Liver (tissue), 8 donors: ENCODE measurements at regions not wholly inside any gene's neighbourhood (a gene's known extent, or its start where the extent isn't known, plus 50 kb on each side); places are given as distances from the start of the nearest gene placed in this dataset.

Experiments
- DNase-seq: peaks from one replicate; pipeline ENCODE4 v3.0.0-alpha.2; 2017; ENCODE audit warnings: low spot score
- H3K27ac ChIP-seq, 2 donors: one replicate each; pipeline ENCODE4 v1.7.0; 2013; ENCODE audit warnings: inconsistent platforms in 2 of 2, low read length in 2 of 2, control low read depth in 1 of 2, low read depth in 1 of 2, mild to moderate bottlenecking in 1 of 2
- H3K27me3 ChIP-seq, 4 donors: one replicate each; pipeline versions ENCODE4 v1.6.1 to v1.7.0; 2013; ENCODE audit warnings: low read length in 3 of 4, inconsistent platforms in 1 of 4, mild to moderate bottlenecking in 1 of 4, moderate library complexity in 1 of 4; ENCODE audit not compliant: control insufficient read depth in 4 of 4, insufficient read depth in 4 of 4
- H3K36me3 ChIP-seq, 4 donors: one replicate each; pipeline versions ENCODE4 v1.6.1 to v1.7.0; 2013; ENCODE audit warnings: low read length in 3 of 4, mild to moderate bottlenecking in 3 of 4, low read depth in 1 of 4, moderate library complexity in 1 of 4; ENCODE audit not compliant: control insufficient read depth in 4 of 4, insufficient read depth in 3 of 4
- H3K4me1 ChIP-seq, 4 donors: one replicate each; pipeline versions ENCODE4 v1.6.1 to v1.7.0; 2013; ENCODE audit warnings: low read length in 3 of 4, mild to moderate bottlenecking in 3 of 4, moderate library complexity in 1 of 4; ENCODE audit not compliant: control insufficient read depth in 4 of 4, insufficient read depth in 4 of 4
- H3K4me3 ChIP-seq, 3 donors: one replicate each; pipeline versions ENCODE4 v1.6.1 to v1.7.0; 2013; ENCODE audit warnings: low read length in 3 of 3, control low read depth in 1 of 3, low read depth in 1 of 3, mild to moderate bottlenecking in 1 of 3
- H3K9ac ChIP-seq, 2 donors: one replicate each; pipeline ENCODE4 v1.7.0; 2013; ENCODE audit warnings: low read length in 2 of 2, mild to moderate bottlenecking in 2 of 2, moderate library complexity in 2 of 2, control low read depth in 1 of 2, low read depth in 1 of 2
- H3K9me3 ChIP-seq, 4 donors: one replicate each; pipeline versions ENCODE4 v1.6.1 to v1.7.0; 2013; ENCODE audit warnings: low read length in 3 of 4; ENCODE audit not compliant: control insufficient read depth in 4 of 4
- CTCF ChIP-seq: fragments of 150-350 bp; IDR thresholded peaks from 2 replicates; pipeline ENCODE4 v1.5.1; 2017; ENCODE audit warnings: improper control_type of control experiment, low read depth, low read length; ENCODE audit not compliant: missing input control
- EGR1 ChIP-seq, 2 donors: IDR thresholded peaks; 2 replicates each; pipeline ENCODE4 v1.6.1; 2016 to 2018; ENCODE audit warnings: antibody characterized with exemption in 2 of 2, low read depth in 2 of 2
- FOXA2 ChIP-seq: IDR thresholded peaks from 2 replicates; pipeline ENCODE4 v1.6.1; 2016; ENCODE audit warnings: antibody characterized with exemption
- GABPA ChIP-seq, 2 donors: IDR thresholded peaks in 1 of 2; conservative IDR thresholded peaks in 1 of 2; 2 replicates each; pipeline ENCODE4 v1.6.1; 2016; ENCODE audit warnings: antibody characterized with exemption in 2 of 2, mild to moderate bottlenecking in 1 of 2, moderate library complexity in 1 of 2
- HNF4G ChIP-seq: IDR thresholded peaks from 2 replicates; pipeline ENCODE4 v1.6.1; 2016; ENCODE audit warnings: antibody characterized with exemption
- NR2F2 ChIP-seq: IDR thresholded peaks from 2 replicates; pipeline ENCODE4 v1.6.1; 2016; ENCODE audit warnings: antibody characterized with exemption
- RAD21 ChIP-seq, 2 donors: IDR thresholded peaks; 2 replicates each; pipeline ENCODE4 v1.6.1; 2016; ENCODE audit warnings: antibody characterized with exemption in 2 of 2, mild to moderate bottlenecking in 2 of 2
- REST ChIP-seq: IDR thresholded peaks from 2 replicates; pipeline ENCODE4 v1.6.1; 2016; ENCODE audit warnings: antibody characterized with exemption, mild to moderate bottlenecking
- TAF1 ChIP-seq: conservative IDR thresholded peaks from 2 replicates; pipeline ENCODE4 v1.6.1; 2016; ENCODE audit warnings: antibody characterized with exemption, mild to moderate bottlenecking
- YY1 ChIP-seq: IDR thresholded peaks from 2 replicates; pipeline ENCODE4 v1.6.1; 2016; ENCODE audit warnings: antibody characterized with exemption, mild to moderate bottlenecking
- ZBTB33 ChIP-seq: IDR thresholded peaks from 2 replicates; pipeline ENCODE4 v1.6.1; 2016; ENCODE audit warnings: antibody characterized with exemption
- WGBS: extraction: QIAGEN DNeasy Blood & Tissue Kit; methylation state at CpG from one replicate; pipeline ENCODE4 v1.1.7; 2013; 5-methylcytosine and 5-hydroxymethylcytosine counted together
- donor health status: healthy.
- donor health status: healthy.
- donor health status: healthy.
- donor health status: healthy.
- donor health status: healthy.

GRCh38 chr16:5642011-5642410, 544.4 kb upstream of the EEF2KMT start:
- no peaks in the 10 kb centered on the region for H3K9me3 ChIP-seq

More at GRCh38 chr16:5642011-5642410, 544.4 kb upstream of the EEF2KMT start:
- Histone ChIP-seq H3K4me1 (no peaks in the 10 kb centered on the region), H3K27ac (no peak overlapping the region), H3K27me3 (no peaks in the 10 kb centered on the region), H3K9ac (no peak overlapping the region), H3K36me3 (no peaks in the 10 kb centered on the region), H3K4me3 (no peak overlapping the region)
- DNase-seq: no peak
- TF ChIP-seq REST (no peak), GABPA (IDR thresholded peaks at IDR 0.05 in 1 of 2, conservative IDR thresholded peaks at IDR 0.05 in 1 of 2) (no peak), NR2F2 (no peak), YY1 (no peak), FOXA2 (no peak), EGR1 (IDR thresholded peaks at IDR 0.05; ENCODE audit: low read depth in 2 of 2) (no peak), HNF4G (no peak), ZBTB33 (no peak), TAF1 (no peak), CTCF (no peak), RAD21 (IDR thresholded peaks at IDR 0.05) (no peak)
- WGBS: 35% methylated on average over 6 of the region's 6 CpGs
